KMS-11 (cell line): ENCODE measurements at regions not wholly inside any gene's neighbourhood (a gene's known extent, or its start where the extent isn't known, plus 50 kb on each side); places are given as distances from the start of the nearest gene placed in this dataset.
"Not testable (repeated sequence)": the region's sequence is repeated elsewhere in the genome, so short reads cannot be mapped to it uniquely, and the experiment has no call there.

Experiments
- H2AFZ ChIP-seq: fragments of 200-600 bp; sonication (generic); 2 replicates; pipeline ENCODE4 v1.6.1; 2016; ENCODE audit warnings: antibody characterized with exemption, mixed run types, low read depth
- H3K27ac ChIP-seq: fragments of 200-600 bp; sonication (generic); 2 replicates; pipeline ENCODE4 v1.6.1; 2016; ENCODE audit warnings: mild to moderate bottlenecking, mixed run types
- H3K27me3 ChIP-seq: fragments of 200-600 bp; sonication (generic); 2 replicates; pipeline ENCODE4 v1.6.1; 2017; ENCODE audit warnings: mild to moderate bottlenecking, low read depth, mixed run types, moderate library complexity; ENCODE audit not compliant: insufficient read depth
- H3K36me3 ChIP-seq: fragments of 200-600 bp; sonication (generic); 2 replicates; pipeline ENCODE4 v1.6.1; 2017; ENCODE audit warnings: mild to moderate bottlenecking, mixed run types; ENCODE audit not compliant: insufficient read depth
- H3K4me1 ChIP-seq: fragments of 200-600 bp; sonication (generic); 2 replicates; pipeline ENCODE4 v1.6.1; 2016; ENCODE audit warnings: mild to moderate bottlenecking, low read depth, mixed run types; ENCODE audit not compliant: poor library complexity, severe bottlenecking
- H3K4me2 ChIP-seq: fragments of 200-600 bp; sonication (generic); 2 replicates; pipeline ENCODE4 v1.7.0; 2016; ENCODE audit warnings: mild to moderate bottlenecking, mixed run types
- H3K4me3 ChIP-seq: fragments of 200-600 bp; sonication (generic); IDR thresholded peaks from 2 replicates; pipeline ENCODE4 v1.6.1; 2017; ENCODE audit warnings: low read depth, low read length, mixed read lengths; ENCODE audit not compliant: insufficient read depth
- H3K79me2 ChIP-seq: fragments of 200-600 bp; sonication (generic); 2 replicates; pipeline ENCODE4 v1.6.1; 2016; ENCODE audit warnings: low read depth, mixed run types; ENCODE audit not compliant: insufficient read depth
- H3K9ac ChIP-seq: fragments of 200-600 bp; sonication (generic); 2 replicates; pipeline ENCODE4 v1.6.1; 2016; ENCODE audit warnings: mild to moderate bottlenecking, mixed run types
- H4K20me1 ChIP-seq: fragments of 200-600 bp; sonication (generic); 2 replicates; pipeline ENCODE4 v1.6.1; 2016; ENCODE audit warnings: mild to moderate bottlenecking, mixed run types; ENCODE audit not compliant: insufficient read depth
- TF ChIP-seq, protein P1 (sequence below): fragments of 200-600 bp; sonication (generic); conservative IDR thresholded peaks from 2 replicates; pipeline ENCODE4 v1.6.1; 2017; ENCODE audit warnings: low read depth, mild to moderate bottlenecking, antibody characterized with exemption, low read length, moderate library complexity, mixed read lengths

DNA sequence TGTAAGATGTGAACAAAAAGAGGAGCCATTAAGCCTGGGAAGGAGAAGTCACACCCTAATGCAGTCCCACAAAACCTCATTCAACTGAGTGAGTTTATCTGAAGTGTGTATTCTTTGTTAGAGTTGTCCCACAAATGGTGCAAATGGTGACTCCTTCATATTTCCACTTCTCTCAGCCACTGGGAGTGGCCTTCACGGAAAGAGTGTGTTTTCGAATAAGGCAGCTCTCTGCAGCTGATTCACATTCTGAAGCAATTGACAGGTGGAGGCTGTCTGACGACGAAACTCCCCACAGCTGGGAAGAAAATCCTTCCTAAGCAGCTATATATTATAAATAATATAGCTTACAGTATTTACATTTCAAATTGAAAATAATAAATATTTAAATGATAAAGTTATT lies 318.8 kb upstream of the TMEFF2 start:
- Histone ChIP-seq H3K27me3 (no peaks in the 10 kb centered on the region), H3K79me2 (no peaks in the 10 kb centered on the region), H3K4me3 (no peak overlapping the region), H3K4me1 (peaks cover 6% of the 10 kb centered on the region), H3K4me2 (no peak overlapping the region), H3K27ac (no peak overlapping the region), H2AFZ (no peak overlapping the region), H3K36me3 (no peaks in the 10 kb centered on the region), H3K9ac (no peak overlapping the region), H4K20me1 (no peaks in the 10 kb centered on the region)
- TF ChIP-seq, protein P1, sequence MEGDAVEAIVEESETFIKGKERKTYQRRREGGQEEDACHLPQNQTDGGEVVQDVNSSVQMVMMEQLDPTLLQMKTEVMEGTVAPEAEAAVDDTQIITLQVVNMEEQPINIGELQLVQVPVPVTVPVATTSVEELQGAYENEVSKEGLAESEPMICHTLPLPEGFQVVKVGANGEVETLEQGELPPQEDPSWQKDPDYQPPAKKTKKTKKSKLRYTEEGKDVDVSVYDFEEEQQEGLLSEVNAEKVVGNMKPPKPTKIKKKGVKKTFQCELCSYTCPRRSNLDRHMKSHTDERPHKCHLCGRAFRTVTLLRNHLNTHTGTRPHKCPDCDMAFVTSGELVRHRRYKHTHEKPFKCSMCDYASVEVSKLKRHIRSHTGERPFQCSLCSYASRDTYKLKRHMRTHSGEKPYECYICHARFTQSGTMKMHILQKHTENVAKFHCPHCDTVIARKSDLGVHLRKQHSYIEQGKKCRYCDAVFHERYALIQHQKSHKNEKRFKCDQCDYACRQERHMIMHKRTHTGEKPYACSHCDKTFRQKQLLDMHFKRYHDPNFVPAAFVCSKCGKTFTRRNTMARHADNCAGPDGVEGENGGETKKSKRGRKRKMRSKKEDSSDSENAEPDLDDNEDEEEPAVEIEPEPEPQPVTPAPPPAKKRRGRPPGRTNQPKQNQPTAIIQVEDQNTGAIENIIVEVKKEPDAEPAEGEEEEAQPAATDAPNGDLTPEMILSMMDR: no peak

GRCh38 chr2:192507836-192508450 lies 313.2 kb upstream of the TMEFF2 start:
- not testable (repeated sequence) for H3K79me2 ChIP-seq, H3K36me3 ChIP-seq, H4K20me1 ChIP-seq, H3K9ac ChIP-seq, H3K4me1 ChIP-seq, H2AFZ ChIP-seq, H3K27ac ChIP-seq, H3K4me3 ChIP-seq, H3K27me3 ChIP-seq, H3K4me2 ChIP-seq

GRCh38 chr2:192500550-192501200 lies 305.9 kb upstream of the TMEFF2 start:
- no peak overlapping the region for H3K4me3 ChIP-seq
- no peak overlapping the region for H3K4me2 ChIP-seq
- no peak overlapping the region for H2AFZ ChIP-seq
- H3K4me1 ChIP-seq: no peaks in the 10 kb centered on the region
- H3K79me2 ChIP-seq: no peaks in the 10 kb centered on the region
- H3K27me3 ChIP-seq: no peaks in the 10 kb centered on the region
- H3K36me3 ChIP-seq: no peaks in the 10 kb centered on the region
- H3K9ac ChIP-seq: no peak overlapping the region
- TF ChIP-seq, protein P1: no peak
- no peaks in the 10 kb centered on the region for H4K20me1 ChIP-seq
- no peak overlapping the region for H3K27ac ChIP-seq

- Histone ChIP-seq H3K4me1 (no peaks in the 10 kb centered on the region), H3K4me2 (no peak overlapping the region), H3K36me3 (no peaks in the 10 kb centered on the region), H3K4me3 (no peak overlapping the region), H3K27me3 (no peaks in the 10 kb centered on the region), H3K79me2 (no peaks in the 10 kb centered on the region), H2AFZ (no peak overlapping the region), H4K20me1 (no peaks in the 10 kb centered on the region), H3K27ac (no peak overlapping the region), H3K9ac (no peak overlapping the region)
- TF ChIP-seq, protein P1: no peak
These were observed 304.7 kb upstream of the TMEFF2 start for GRCh38 chr2:192499476-192499875.

- TF ChIP-seq, protein P1: no peak
- Histone ChIP-seq H3K4me1 (no peaks in the 10 kb centered on the region), H4K20me1 (no peaks in the 10 kb centered on the region), H3K36me3 (no peaks in the 10 kb centered on the region), H3K9ac (no peak overlapping the region), H3K79me2 (no peaks in the 10 kb centered on the region), H3K4me3 (no peak overlapping the region), H3K4me2 (no peak overlapping the region), H3K27me3 (no peaks in the 10 kb centered on the region), H3K27ac (no peak overlapping the region), H2AFZ (no peak overlapping the region)
These were observed 304.0 kb upstream of the TMEFF2 start for GRCh38 chr2:192498747-192499146.

DNA sequence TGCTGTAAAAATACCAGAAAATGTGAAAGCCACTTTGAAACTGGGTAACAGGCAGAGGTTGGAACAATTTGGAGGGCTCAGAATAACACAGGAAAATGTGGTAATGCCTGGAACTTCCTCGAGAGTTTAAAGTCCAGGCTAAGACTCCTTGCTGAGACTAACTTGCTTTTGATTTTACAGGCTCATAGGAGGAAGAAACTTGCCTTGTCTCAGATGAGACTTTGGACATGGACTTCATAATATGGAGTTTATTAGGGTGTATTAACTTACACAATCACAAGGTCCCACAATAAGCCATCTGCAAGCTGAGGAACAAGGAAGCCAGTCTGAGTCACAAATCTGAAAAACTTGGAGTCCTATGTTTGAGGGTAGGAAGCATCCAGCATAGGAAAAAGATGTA lies 293.4 kb upstream of the TMEFF2 start:
- not testable (repeated sequence) for H3K4me2 ChIP-seq, H4K20me1 ChIP-seq, H2AFZ ChIP-seq, H3K27ac ChIP-seq, H3K79me2 ChIP-seq, H3K27me3 ChIP-seq, H3K36me3 ChIP-seq, H3K9ac ChIP-seq, H3K4me3 ChIP-seq, H3K4me1 ChIP-seq
